Parathyroid adenoma (tissue), 2 donors: ENCODE measurements at regions not wholly inside any gene's neighbourhood (a gene's known extent, or its start where the extent isn't known, plus 50 kb on each side); places are given as distances from the start of the nearest gene placed in this dataset.

Experiments
- H2AFZ ChIP-seq: fragments of 300-600 bp; sonication (generic); one replicate; pipeline ENCODE4 v1.7.0; 2017; ENCODE audit warnings: antibody characterized with exemption, mild to moderate bottlenecking
- H3K27ac ChIP-seq: fragments of 300-600 bp; sonication (generic); one replicate; pipeline ENCODE4 v1.7.0; 2017
- H3K27me3 ChIP-seq: fragments of 300-600 bp; sonication (generic); one replicate; pipeline ENCODE4 v1.7.0; 2017; ENCODE audit warnings: low read length; ENCODE audit not compliant: control insufficient read depth, insufficient read depth
- H3K36me3 ChIP-seq: fragments of 300-600 bp; sonication (generic); one replicate; pipeline ENCODE4 v1.7.0; 2017; ENCODE audit warnings: low read length; ENCODE audit not compliant: control insufficient read depth, insufficient read depth
- H3K4me1 ChIP-seq: fragments of 300-600 bp; sonication (generic); one replicate; pipeline ENCODE4 v1.7.0; 2017; ENCODE audit warnings: control low read depth
- H3K4me2 ChIP-seq: fragments of 300-600 bp; sonication (generic); one replicate; pipeline ENCODE4 v1.7.0; 2017; ENCODE audit warnings: low read length
- H3K4me3 ChIP-seq: fragments of 300-600 bp; sonication (generic); one replicate; pipeline ENCODE4 v1.7.0; 2017; ENCODE audit warnings: low read depth, low read length
- H3K79me2 ChIP-seq: fragments of 300-600 bp; sonication (generic); one replicate; pipeline ENCODE4 v1.7.0; 2017; ENCODE audit warnings: control low read depth
- H3K9ac ChIP-seq: fragments of 300-600 bp; sonication (generic); one replicate; pipeline ENCODE4 v1.7.0; 2017; ENCODE audit warnings: mild to moderate bottlenecking
- H3K9me3 ChIP-seq: fragments of 300-600 bp; sonication (generic); one replicate; pipeline ENCODE4 v1.7.0; 2017; ENCODE audit warnings: low read length; ENCODE audit not compliant: control insufficient read depth
- TF ChIP-seq, protein P1 (sequence below): fragments of 300-600 bp; sonication (generic); IDR thresholded peaks from one replicate; pipeline ENCODE4 v1.7.0; 2017; ENCODE audit warnings: antibody characterized with exemption, mild to moderate bottlenecking
- donor health status: primary hyperparathyroidism.

GRCh38 chr6:140548366-140548765 is 1173.9 kb upstream of the CITED2 start:
- H3K9me3 ChIP-seq: no peaks in the 10 kb centered on the region
- H3K4me3 ChIP-seq: no peak overlapping the region
- H3K4me2 ChIP-seq: no peak overlapping the region
- H3K4me1 ChIP-seq: no peaks in the 10 kb centered on the region
- H3K79me2 ChIP-seq: no peaks in the 10 kb centered on the region
- TF ChIP-seq, protein P1, sequence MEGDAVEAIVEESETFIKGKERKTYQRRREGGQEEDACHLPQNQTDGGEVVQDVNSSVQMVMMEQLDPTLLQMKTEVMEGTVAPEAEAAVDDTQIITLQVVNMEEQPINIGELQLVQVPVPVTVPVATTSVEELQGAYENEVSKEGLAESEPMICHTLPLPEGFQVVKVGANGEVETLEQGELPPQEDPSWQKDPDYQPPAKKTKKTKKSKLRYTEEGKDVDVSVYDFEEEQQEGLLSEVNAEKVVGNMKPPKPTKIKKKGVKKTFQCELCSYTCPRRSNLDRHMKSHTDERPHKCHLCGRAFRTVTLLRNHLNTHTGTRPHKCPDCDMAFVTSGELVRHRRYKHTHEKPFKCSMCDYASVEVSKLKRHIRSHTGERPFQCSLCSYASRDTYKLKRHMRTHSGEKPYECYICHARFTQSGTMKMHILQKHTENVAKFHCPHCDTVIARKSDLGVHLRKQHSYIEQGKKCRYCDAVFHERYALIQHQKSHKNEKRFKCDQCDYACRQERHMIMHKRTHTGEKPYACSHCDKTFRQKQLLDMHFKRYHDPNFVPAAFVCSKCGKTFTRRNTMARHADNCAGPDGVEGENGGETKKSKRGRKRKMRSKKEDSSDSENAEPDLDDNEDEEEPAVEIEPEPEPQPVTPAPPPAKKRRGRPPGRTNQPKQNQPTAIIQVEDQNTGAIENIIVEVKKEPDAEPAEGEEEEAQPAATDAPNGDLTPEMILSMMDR: no peak
- H3K27me3 ChIP-seq: no peaks in the 10 kb centered on the region
- H3K27ac ChIP-seq: no peak overlapping the region
- H3K9ac ChIP-seq: no peak overlapping the region
- no peaks in the 10 kb centered on the region for H3K36me3 ChIP-seq
- H2AFZ ChIP-seq: no peak overlapping the region

GRCh38 chr6:140546640-140547039 is 1172.2 kb upstream of the CITED2 start:
- no peaks in the 10 kb centered on the region for H3K27me3 ChIP-seq
- H3K27ac ChIP-seq: no peak overlapping the region
- no peaks in the 10 kb centered on the region for H3K9me3 ChIP-seq
- no peak overlapping the region for H3K9ac ChIP-seq
- H3K79me2 ChIP-seq: no peaks in the 10 kb centered on the region
- H3K36me3 ChIP-seq: no peaks in the 10 kb centered on the region
- no peak overlapping the region for H3K4me3 ChIP-seq
- H2AFZ ChIP-seq: no peak overlapping the region
- H3K4me1 ChIP-seq: no peaks in the 10 kb centered on the region
- H3K4me2 ChIP-seq: no peak overlapping the region
- TF ChIP-seq, protein P1: no peak

- no peak overlapping the region for H3K4me3 ChIP-seq
- H3K79me2 ChIP-seq: no peaks in the 10 kb centered on the region
- H3K27me3 ChIP-seq: no peaks in the 10 kb centered on the region
- H3K4me1 ChIP-seq: no peaks in the 10 kb centered on the region
- no peak overlapping the region for H3K9ac ChIP-seq
- no peaks in the 10 kb centered on the region for H3K36me3 ChIP-seq
- H3K27ac ChIP-seq: no peak overlapping the region
- TF ChIP-seq, protein P1: no peak
- H3K9me3 ChIP-seq: no peaks in the 10 kb centered on the region
- no peak overlapping the region for H2AFZ ChIP-seq
- H3K4me2 ChIP-seq: no peak overlapping the region
Measured at GRCh38 chr6:140544431-140544830, 1170.0 kb upstream of the CITED2 start.

DNA sequence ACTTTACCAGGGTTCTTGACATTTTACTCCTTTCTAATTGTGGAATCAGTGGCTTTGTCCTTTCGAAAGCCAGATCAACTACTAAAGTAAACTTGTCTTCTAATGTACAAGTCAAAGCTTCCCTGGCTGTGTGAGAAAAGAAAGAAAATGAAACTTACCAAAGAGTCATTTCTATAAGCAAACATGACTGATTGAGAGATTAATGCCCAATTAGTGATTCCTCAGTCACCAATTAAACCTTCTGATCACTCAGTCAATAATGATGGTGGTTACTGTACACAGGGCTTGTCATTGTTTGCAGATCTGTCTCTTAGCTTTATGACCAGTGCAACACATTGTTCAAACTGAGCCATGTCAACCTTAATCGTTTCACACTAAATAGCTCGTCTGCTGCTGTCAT is 1168.4 kb upstream of the CITED2 start:
- Histone ChIP-seq H3K36me3 (no peaks in the 10 kb centered on the region), H3K79me2 (no peaks in the 10 kb centered on the region), H3K4me2 (no peak overlapping the region), H3K4me3 (no peak overlapping the region), H3K27ac (no peak overlapping the region), H3K9ac (no peak overlapping the region), H3K27me3 (no peaks in the 10 kb centered on the region), H3K9me3 (no peaks in the 10 kb centered on the region), H2AFZ (no peak overlapping the region), H3K4me1 (no peaks in the 10 kb centered on the region)
- TF ChIP-seq, protein P1: no peak

- Histone ChIP-seq H3K4me1 (no peaks in the 10 kb centered on the region), H3K79me2 (no peaks in the 10 kb centered on the region), H3K9ac (no peak overlapping the region), H3K4me3 (no peak overlapping the region), H3K4me2 (no peak overlapping the region), H3K27me3 (no peaks in the 10 kb centered on the region), H2AFZ (no peak overlapping the region), H3K36me3 (no peaks in the 10 kb centered on the region), H3K9me3 (no peaks in the 10 kb centered on the region), H3K27ac (no peak overlapping the region)
- TF ChIP-seq, protein P1: no peak
Measured at GRCh38 chr6:140541288-140541687, 1166.8 kb upstream of the CITED2 start.
